ENCODE measurements at regions not wholly inside any gene's neighbourhood (a gene's known extent, or its start where the extent isn't known, plus 50 kb on each side); places are given as distances from the start of the nearest gene placed in this dataset.

GRCh38 chr10:108362961-108363360, 1198.5 kb upstream of the SORCS1 start:
- TF ChIP-seq SIX5 (IDR thresholded peaks at IDR 0.05; ENCODE audit: low read depth, low read length) = no peak
- TF ChIP-seq TAF7 (optimal IDR thresholded peaks at IDR 0.05; ENCODE audit: borderline replicate concordance, low read depth, low read length) = no peak
- TF ChIP-seq POLR2AphosphoS5 (IDR thresholded peaks at IDR 0.05; ENCODE audit: low read depth, low read length) = no peak
- no peak for TF ChIP-seq SIN3A (conservative IDR thresholded peaks at IDR 0.05 in 1 of 2, IDR thresholded peaks at IDR 0.05 in 1 of 2; ENCODE audit: low read depth in 1 of 2, low read length in 2 of 2)
- TF ChIP-seq, protein P1, sequence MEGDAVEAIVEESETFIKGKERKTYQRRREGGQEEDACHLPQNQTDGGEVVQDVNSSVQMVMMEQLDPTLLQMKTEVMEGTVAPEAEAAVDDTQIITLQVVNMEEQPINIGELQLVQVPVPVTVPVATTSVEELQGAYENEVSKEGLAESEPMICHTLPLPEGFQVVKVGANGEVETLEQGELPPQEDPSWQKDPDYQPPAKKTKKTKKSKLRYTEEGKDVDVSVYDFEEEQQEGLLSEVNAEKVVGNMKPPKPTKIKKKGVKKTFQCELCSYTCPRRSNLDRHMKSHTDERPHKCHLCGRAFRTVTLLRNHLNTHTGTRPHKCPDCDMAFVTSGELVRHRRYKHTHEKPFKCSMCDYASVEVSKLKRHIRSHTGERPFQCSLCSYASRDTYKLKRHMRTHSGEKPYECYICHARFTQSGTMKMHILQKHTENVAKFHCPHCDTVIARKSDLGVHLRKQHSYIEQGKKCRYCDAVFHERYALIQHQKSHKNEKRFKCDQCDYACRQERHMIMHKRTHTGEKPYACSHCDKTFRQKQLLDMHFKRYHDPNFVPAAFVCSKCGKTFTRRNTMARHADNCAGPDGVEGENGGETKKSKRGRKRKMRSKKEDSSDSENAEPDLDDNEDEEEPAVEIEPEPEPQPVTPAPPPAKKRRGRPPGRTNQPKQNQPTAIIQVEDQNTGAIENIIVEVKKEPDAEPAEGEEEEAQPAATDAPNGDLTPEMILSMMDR (IDR thresholded peaks at IDR 0.05; ENCODE audit: control extremely low read depth in 1 of 3, insufficient read depth in 1 of 3, low read depth in 1 of 3, low read length in 3 of 3) = no peak
- TF ChIP-seq CHD2 (IDR thresholded peaks at IDR 0.05; ENCODE audit: low read length) = no peak
- no peak for TF ChIP-seq MAFK (IDR thresholded peaks at IDR 0.05; ENCODE audit: low read depth, low read length)
- TF ChIP-seq CREB1 (IDR thresholded peaks at IDR 0.05) = no peak
- no peak for TF ChIP-seq HDAC2 (IDR thresholded peaks at IDR 0.05; ENCODE audit: borderline replicate concordance in 1 of 2, low read depth in 2 of 2, low read length in 2 of 2)
- TF ChIP-seq ATF2 (IDR thresholded peaks at IDR 0.05; ENCODE audit: low read length) = no peak
